B cell (primary cell): ENCODE measurements at regions not wholly inside any gene's neighbourhood (a gene's known extent, or its start where the extent isn't known, plus 50 kb on each side); places are given as distances from the start of the nearest gene placed in this dataset.

ENCODE experiments used
- EZH2 ChIP-seq: IDR thresholded peaks from 2 replicates; pipeline ENCODE4 v1.6.1; 2012; ENCODE audit warnings: borderline replicate concordance, low read depth, mild to moderate bottlenecking, moderate library complexity, low read length; ENCODE audit not compliant: insufficient read depth, poor library complexity, severe bottlenecking
- TF ChIP-seq, protein P1 (sequence below): fragments of 200-600 bp; IDR thresholded peaks from one replicate; pipeline ENCODE4 v1.8.0; 2022; ENCODE audit warnings: antibody characterized with exemption, mild to moderate bottlenecking

- TF ChIP-seq, protein P1, sequence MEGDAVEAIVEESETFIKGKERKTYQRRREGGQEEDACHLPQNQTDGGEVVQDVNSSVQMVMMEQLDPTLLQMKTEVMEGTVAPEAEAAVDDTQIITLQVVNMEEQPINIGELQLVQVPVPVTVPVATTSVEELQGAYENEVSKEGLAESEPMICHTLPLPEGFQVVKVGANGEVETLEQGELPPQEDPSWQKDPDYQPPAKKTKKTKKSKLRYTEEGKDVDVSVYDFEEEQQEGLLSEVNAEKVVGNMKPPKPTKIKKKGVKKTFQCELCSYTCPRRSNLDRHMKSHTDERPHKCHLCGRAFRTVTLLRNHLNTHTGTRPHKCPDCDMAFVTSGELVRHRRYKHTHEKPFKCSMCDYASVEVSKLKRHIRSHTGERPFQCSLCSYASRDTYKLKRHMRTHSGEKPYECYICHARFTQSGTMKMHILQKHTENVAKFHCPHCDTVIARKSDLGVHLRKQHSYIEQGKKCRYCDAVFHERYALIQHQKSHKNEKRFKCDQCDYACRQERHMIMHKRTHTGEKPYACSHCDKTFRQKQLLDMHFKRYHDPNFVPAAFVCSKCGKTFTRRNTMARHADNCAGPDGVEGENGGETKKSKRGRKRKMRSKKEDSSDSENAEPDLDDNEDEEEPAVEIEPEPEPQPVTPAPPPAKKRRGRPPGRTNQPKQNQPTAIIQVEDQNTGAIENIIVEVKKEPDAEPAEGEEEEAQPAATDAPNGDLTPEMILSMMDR, result no peak
- no peak for TF ChIP-seq EZH2
Measured at GRCh38 chr2:158041400-158041799, 60.3 kb upstream of the UPP2 start.
